ENCODE measurements at regions not wholly inside any gene's neighbourhood (a gene's known extent, or its start where the extent isn't known, plus 50 kb on each side); places are given as distances from the start of the nearest gene placed in this dataset.

DNA sequence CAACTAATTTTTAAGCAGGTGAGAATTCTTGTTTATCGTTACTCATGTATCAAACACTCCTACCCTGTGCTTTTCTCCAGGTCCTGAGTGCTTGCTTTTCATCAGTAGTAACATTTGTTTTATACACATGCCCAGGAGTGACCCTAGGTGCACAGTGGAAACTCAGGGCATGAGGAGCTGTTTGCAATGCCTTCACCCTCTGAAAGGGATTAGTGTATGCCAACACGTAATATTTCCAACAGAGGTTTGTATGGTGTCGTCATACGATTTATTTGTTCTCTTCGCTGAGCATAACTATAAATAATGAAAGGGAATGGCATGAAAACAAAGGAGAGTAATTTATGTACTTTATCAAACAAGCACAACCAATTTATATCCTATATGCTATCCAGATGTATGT, 537.4 kb upstream of the MMS22L start:
- DNase-seq, result no peak

- no peak for DNase-seq
These were observed 539.6 kb upstream of the MMS22L start for GRCh38 chr6:97822632-97823031.

- no peak for DNase-seq
These were observed 558.7 kb upstream of the MMS22L start for GRCh38 chr6:97841763-97842162.

DNA sequence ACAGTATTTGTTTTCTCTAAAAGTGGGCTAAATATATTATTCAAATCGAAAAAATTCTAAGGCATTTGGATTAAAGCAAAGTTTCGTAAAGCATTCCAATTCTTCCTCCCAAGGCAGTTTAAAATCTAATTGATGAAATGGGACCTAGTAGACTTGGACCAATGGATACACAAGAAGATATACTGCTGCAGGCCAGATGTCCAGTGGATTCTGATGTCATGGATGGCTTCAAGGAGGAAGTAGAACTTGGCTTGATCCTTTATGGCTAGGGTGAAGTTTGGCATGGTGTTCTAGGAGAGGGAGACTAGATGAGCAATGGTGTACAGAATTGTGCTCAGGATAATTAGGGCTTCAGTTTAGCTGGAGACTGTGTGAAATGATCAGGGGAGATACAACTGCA, 559.5 kb upstream of the MMS22L start:
- DNase-seq, result no peak

GRCh38 chr6:97849390-97849789, 566.4 kb upstream of the MMS22L start:
- no peak for DNase-seq

- DNase-seq, result no peak
These were observed 567.6 kb upstream of the MMS22L start for GRCh38 chr6:97850458-97851212.

GRCh38 chr6:97863697-97864096, 580.7 kb upstream of the MMS22L start:
- no peak for DNase-seq

DNA sequence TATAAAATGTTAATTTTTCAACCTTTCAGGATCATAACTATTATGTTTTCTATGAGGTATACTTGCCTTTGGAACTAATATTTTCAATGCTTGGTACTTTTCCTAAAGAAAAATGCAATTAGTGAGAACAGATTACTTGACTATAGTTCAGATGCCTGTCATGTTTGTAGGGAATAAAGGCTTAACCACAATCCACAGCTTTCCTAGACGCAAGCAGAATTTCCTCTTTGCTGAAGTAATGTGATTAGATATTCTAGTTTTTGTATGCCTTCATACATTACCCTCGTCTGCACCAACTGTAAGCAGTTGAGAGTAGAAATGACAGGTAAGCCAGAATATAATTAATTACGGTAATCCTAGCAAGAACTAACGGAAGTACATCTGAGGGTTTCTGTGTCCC, 581.4 kb upstream of the MMS22L start:
- DNase-seq, result no peak

GRCh38 chr6:97864826-97865225, 581.8 kb upstream of the MMS22L start:
- DNase-seq, result no peak

- DNase-seq, result no peak
These were observed 582.6 kb upstream of the MMS22L start for GRCh38 chr6:97865612-97866011.

GRCh38 chr6:97866616-97867015, 583.6 kb upstream of the MMS22L start:
- DNase-seq, result no peak

- DNase-seq, result no peak
These were observed 584.2 kb upstream of the MMS22L start for GRCh38 chr6:97867177-97867576.

GRCh38 chr6:97870273-97870672, 587.3 kb upstream of the MMS22L start:
- no peak for DNase-seq

DNA sequence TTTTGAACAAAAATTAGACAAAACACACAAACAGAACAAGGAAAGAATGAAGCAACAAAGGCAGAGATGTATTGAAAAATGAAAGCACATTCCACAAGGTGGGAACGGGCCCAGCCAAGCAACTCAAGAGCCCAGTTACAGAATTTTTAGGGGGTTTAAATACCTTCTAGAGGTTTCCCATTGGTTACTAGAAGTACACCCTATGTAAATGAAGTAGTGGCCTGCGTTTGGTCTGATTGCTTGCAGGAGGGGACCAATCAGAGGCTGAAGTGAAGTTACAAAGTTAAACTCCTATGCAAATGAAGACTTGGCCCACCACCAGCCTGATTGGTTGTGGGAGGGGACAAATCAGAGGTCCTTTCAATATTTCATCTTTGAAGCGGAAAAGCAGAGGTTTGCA, 593.7 kb upstream of the MMS22L start:
- no peak for DNase-seq

DNA sequence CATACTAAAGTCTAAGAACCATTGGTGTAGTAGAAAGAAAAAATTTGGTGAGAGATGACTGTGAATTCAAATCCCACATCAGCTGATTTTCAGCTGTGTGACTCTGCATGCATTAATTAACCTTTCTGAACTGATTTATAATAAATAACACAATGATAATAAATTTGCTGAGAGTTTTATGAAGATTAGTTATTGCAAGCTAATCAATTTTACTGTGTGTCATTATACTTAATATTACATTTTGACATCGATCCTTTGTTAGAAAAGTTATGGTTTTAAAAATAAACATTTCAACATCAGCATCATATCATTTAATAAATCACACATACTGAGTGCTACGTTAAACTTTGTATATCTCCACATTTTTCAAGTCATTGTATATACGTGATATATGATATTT, 599.7 kb upstream of the MMS22L start:
- DNase-seq, result no peak

- DNase-seq, result no peak
These were observed 602.3 kb upstream of the MMS22L start for GRCh38 chr6:97885325-97885724.

DNA sequence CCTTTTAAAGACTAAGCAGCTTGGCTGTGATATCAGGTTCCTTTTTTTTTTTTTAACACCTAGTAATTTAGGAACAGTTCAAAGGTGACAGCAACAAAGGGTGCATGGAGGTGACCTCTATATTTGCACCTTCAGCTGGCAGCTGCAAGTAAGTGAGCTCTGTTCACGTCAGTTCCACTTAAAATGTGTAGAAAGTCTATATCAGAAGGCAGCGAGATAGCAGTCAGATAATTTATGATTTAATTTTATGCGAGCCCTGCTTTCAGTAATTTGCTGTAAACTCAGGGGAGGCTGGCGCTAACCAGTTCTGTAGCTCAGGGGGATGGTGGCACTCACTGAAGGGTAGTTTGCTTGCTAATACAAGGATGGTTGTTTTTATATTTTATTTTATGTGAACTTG, 602.8 kb upstream of the MMS22L start:
- DNase-seq, result no peak

DNA sequence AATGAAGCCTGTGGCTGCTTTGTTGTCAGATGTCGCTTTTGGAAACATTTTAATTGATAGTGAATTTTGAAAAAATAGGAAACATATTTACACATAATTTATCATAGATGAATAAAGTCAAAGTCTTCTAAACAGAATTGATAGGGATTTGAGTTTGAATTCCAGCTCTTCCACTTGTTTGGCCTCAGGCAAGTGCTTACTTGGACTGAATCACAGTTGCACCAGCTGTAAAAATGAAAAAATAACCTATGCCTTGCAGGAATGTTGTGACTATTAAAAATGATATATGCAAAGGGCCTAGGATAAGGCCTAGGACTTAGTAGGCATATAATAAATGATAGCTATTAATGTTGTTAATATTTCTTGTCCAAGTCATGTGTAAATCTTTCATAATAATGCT, 618.5 kb upstream of the MMS22L start:
- no peak for DNase-seq

- no peak for DNase-seq
These were observed 626.4 kb upstream of the MMS22L start for GRCh38 chr6:97909380-97909779.

- DNase-seq, result no peak
These were observed 630.7 kb upstream of the MMS22L start for GRCh38 chr6:97913721-97914120.

GRCh38 chr6:97914912-97915311, 631.9 kb upstream of the MMS22L start:
- DNase-seq, result no peak

DNA sequence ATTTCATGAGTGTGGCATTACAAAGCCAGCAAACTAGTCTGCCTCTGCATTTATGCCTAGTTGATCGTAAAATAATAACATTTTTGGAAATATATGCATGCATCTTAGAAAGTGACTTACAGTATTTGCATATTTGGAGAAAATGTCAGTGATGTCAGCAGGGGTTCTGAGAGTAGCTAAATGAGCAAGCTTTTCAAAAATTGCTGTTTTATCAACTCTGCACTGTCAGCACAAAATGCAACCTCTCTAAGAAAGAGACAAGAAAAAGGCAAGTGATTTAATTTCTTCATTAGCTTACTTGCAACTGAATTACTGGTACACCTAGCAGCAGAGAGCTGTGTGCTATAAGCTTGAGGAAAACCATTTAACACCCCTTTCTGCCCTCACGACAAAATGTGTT, 632.5 kb upstream of the MMS22L start:
- no peak for DNase-seq

- no peak for DNase-seq
These were observed 634.4 kb upstream of the MMS22L start for GRCh38 chr6:97917369-97917768.

GRCh38 chr6:97919046-97919445, 636.0 kb upstream of the MMS22L start:
- DNase-seq, result no peak

GRCh38 chr6:97919631-97920030, 636.6 kb upstream of the MMS22L start:
- DNase-seq, result no peak

All from dermis blood vessel endothelial cell (primary cell).